Neuronal stem cell (in vitro differentiated cells): ENCODE measurements at regions not wholly inside any gene's neighbourhood (a gene's known extent, or its start where the extent isn't known, plus 50 kb on each side); places are given as distances from the start of the nearest gene placed in this dataset.

ENCODE experiments used
- DNase-seq: peaks from one replicate; pipeline ENCODE4 v3.0.0-alpha.2; 2013; ENCODE audit warnings: low spot score
- H2AFZ ChIP-seq: one replicate; pipeline ENCODE4 v1.6.1; 2013; ENCODE audit warnings: mild to moderate bottlenecking, low read length, inconsistent platforms
- H2AK5ac ChIP-seq: 2 replicates; pipeline ENCODE4 v1.6.1; 2013; ENCODE audit warnings: low read depth, mild to moderate bottlenecking, inconsistent platforms, low read length, moderate library complexity, mixed read lengths
- H2BK120ac ChIP-seq: 2 replicates; pipeline ENCODE4 v1.6.1; 2013; ENCODE audit warnings: low read depth, mild to moderate bottlenecking, inconsistent platforms, low read length, moderate library complexity, mixed read lengths
- H2BK12ac ChIP-seq: one replicate; pipeline ENCODE4 v1.6.1; 2013; ENCODE audit warnings: low read length, inconsistent platforms
- H2BK15ac ChIP-seq: 2 replicates; pipeline ENCODE4 v1.6.1; 2013; ENCODE audit warnings: mild to moderate bottlenecking, low read length, inconsistent platforms, mixed read lengths
- H2BK5ac ChIP-seq: one replicate; pipeline ENCODE4 v1.6.1; 2013; ENCODE audit warnings: inconsistent platforms, mild to moderate bottlenecking, low read length, moderate library complexity
- H3K14ac ChIP-seq: one replicate; pipeline ENCODE4 v1.6.1; 2013; ENCODE audit warnings: low read length, inconsistent platforms
- H3K18ac ChIP-seq: 2 replicates; pipeline ENCODE4 v1.6.1; 2013; ENCODE audit warnings: low read length, inconsistent platforms
- H3K23ac ChIP-seq: 2 replicates; pipeline ENCODE4 v1.6.1; 2013; ENCODE audit warnings: low read depth, mild to moderate bottlenecking, mixed read lengths, low read length, inconsistent platforms; ENCODE audit not compliant: poor library complexity
- H3K27ac ChIP-seq: replicated peaks from 3 replicates; pipeline ENCODE4 v1.5.1; 2013; ENCODE audit warnings: low read length, inconsistent platforms
- H3K27me3 ChIP-seq, 3 experiments: 2 replicates each; pipeline ENCODE4 v1.6.1; 2013; ENCODE audit warnings: low read length in 3 of 3, mild to moderate bottlenecking in 2 of 3, inconsistent platforms in 1 of 3, low read depth in 1 of 3, mixed read lengths in 1 of 3, moderate library complexity in 1 of 3; ENCODE audit not compliant: control insufficient read depth in 3 of 3, insufficient read depth in 3 of 3
- H3K36me3 ChIP-seq, 2 donors: replicated peaks in 1 of 2; 2 replicates each; pipeline ENCODE4 v1.6.1; 2013; ENCODE audit warnings: low read length in 2 of 2; ENCODE audit not compliant: control insufficient read depth in 2 of 2, insufficient read depth in 2 of 2
- H3K4ac ChIP-seq: 2 replicates; pipeline ENCODE4 v1.6.1; 2013; ENCODE audit warnings: inconsistent platforms, mild to moderate bottlenecking, low read length, moderate library complexity
- H3K4me1 ChIP-seq, 2 donors: 1 replicate in 1 of 2; 2 replicates in 1 of 2; pipeline ENCODE4 v1.6.1; 2013; ENCODE audit warnings: low read length in 2 of 2, low read depth in 1 of 2; ENCODE audit not compliant: control insufficient read depth in 2 of 2, insufficient read depth in 1 of 2
- H3K4me2 ChIP-seq: one replicate; pipeline ENCODE4 v1.6.1; 2013; ENCODE audit warnings: mild to moderate bottlenecking, low read length, inconsistent platforms; ENCODE audit not compliant: insufficient read depth, poor library complexity, severe bottlenecking
- H3K4me3 ChIP-seq, 2 donors: 2 replicates each; pipeline ENCODE4 v1.5.1; 2013; ENCODE audit warnings: low read length in 2 of 2, mild to moderate bottlenecking in 2 of 2, inconsistent platforms in 1 of 2, moderate library complexity in 1 of 2
- H3K79me1 ChIP-seq: one replicate; pipeline ENCODE4 v1.6.1; 2013; ENCODE audit warnings: low read depth, mild to moderate bottlenecking, inconsistent platforms, low read length, moderate library complexity
- H3K9ac ChIP-seq: one replicate; pipeline ENCODE4 v1.6.1; 2013; ENCODE audit warnings: mild to moderate bottlenecking, low read depth, low read length, inconsistent platforms; ENCODE audit not compliant: poor library complexity
- H3K9me3 ChIP-seq, 2 donors: replicated peaks in 1 of 2; 2 replicates each; pipeline versions ENCODE3 to v1.6.1; 2013; ENCODE audit warnings: low read length in 2 of 2, mild to moderate bottlenecking in 2 of 2, inconsistent platforms in 1 of 2, low read depth in 1 of 2, mixed read lengths in 1 of 2, moderate library complexity in 1 of 2; ENCODE audit not compliant: control insufficient read depth in 2 of 2, insufficient read depth in 1 of 2
- H4K8ac ChIP-seq: one replicate; pipeline ENCODE4 v1.6.1; 2013; ENCODE audit warnings: low read depth, mild to moderate bottlenecking, inconsistent platforms, low read length, moderate library complexity
- H4K91ac ChIP-seq: one replicate; pipeline ENCODE4 v1.6.1; 2013; ENCODE audit warnings: low read length, low read depth, mild to moderate bottlenecking, inconsistent platforms; ENCODE audit not compliant: poor library complexity
- WGBS, 2 donors: extraction: QIAGEN DNeasy Blood & Tissue Kit; methylation state at CpG; one replicate each; pipeline ENCODE4 v1.1.7; 2013; ENCODE audit warnings: missing lambda C conversion rate in 2 of 2, mixed read lengths in 1 of 2; ENCODE audit not compliant: insufficient read length in 2 of 2, insufficient replicate concordance in 1 of 2; ENCODE audit errors: extremely low coverage in 2 of 2; 5-methylcytosine and 5-hydroxymethylcytosine counted together

DNA sequence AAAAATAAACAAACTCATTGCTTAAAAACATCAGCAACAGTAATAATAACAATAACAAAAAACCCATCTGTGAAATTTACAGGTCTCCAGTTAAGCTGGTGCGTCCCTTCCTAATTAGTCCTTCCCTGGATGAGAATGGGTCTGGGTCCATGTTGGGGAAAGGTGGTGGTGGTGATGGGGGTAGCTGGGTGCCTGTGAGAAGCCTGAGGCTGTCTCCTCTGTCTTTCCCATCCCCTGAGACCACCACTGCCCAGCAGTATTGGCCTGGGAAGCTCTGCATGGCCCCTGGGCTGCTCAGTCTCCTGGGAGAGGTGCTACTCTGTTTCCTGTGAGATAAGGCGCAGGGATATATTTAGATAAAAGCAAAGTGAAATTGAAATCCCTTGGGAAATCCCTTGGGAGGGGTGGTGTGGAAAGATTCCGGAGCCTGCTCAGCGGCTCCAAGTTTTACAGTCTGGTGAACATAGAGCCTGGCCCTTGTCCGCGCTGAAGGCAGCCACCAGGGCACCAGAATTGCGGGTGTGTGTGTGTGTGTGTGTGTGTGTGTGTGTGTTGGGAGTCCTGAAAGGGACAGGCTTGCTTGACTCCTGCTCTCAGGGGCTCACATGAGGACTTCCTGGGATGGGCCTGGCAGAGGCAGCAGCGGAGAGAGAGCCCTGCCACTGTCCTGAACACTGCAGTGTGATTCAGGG, 150.2 kb downstream of the FOXD2 start:
- Histone ChIP-seq H3K4me1 (peaks cover 0 to 3% of the 10 kb centered on the region in 2 donors), H2AFZ (no peak overlapping the region), H4K91ac (no peak overlapping the region), H3K4me3 (no peak overlapping the region), H2BK15ac (no peak overlapping the region), H2BK5ac (no peak overlapping the region), H3K23ac (no peak overlapping the region), H3K9me3 (peaks cover 0 to 2% of the 10 kb centered on the region in 2 donors), H2BK12ac (no peak overlapping the region), H3K14ac (no peak overlapping the region), H3K18ac (no peak overlapping the region), H2AK5ac (no peak overlapping the region), H3K9ac (no peak overlapping the region), H3K36me3 (no peaks in the 10 kb centered on the region), H3K79me1 (no peaks in the 10 kb centered on the region), H2BK120ac (no peak overlapping the region), H3K4me2 (no peak overlapping the region), H3K27me3 (peaks cover 0 to 44% (median 12%) of the 10 kb centered on the region in 3 experiments), H4K8ac (no peak overlapping the region), H3K4ac (no peak overlapping the region), H3K27ac (no peak overlapping the region)
- no peak for DNase-seq
- no CpG with 5 or more reads among the region's 8 CpGs for WGBS, 2 donors

DNA sequence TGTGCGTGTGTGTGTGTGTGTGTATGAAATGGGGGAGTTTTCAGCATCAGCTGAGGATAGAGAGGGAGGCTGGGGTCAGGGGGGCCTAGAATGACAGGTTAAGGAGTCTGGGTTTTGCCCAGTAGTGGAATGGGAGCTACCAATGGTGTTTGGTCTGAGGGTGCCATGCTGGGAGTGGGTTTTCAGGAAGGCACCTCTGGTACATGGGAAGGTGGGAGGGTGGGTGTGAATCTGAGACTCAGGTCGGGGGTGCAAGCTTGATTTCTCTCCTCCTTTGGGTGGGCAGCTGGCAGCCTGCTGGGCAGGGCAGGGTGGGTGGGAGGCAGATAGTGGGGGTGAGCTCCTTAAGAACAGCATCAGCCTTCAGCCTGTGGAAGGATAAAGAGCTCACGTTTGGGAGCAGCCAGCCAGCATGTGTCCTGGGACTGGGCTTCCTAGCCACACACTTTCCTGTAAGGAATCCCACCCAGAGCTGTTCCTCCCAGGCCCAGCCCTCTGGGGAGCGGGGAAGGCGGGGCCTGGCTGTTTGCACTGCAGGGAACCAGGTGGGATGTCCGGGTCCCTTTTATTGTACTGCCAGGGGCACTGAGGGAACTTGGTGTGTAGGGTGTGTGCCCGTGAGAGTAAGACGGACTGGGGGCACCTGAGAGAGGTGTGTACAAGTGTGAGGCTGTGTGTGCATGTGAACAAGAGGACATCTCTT, 152.8 kb downstream of the FOXD2 start:
- H2AK5ac ChIP-seq: no peak overlapping the region
- H3K79me1 ChIP-seq: no peaks in the 10 kb centered on the region
- peak overlapping the region; percentile 2 for H3K9ac ChIP-seq
- DNase-seq: no peak
- no peak overlapping the region for H3K23ac ChIP-seq
- peak overlapping the region; percentile 66 for H2BK12ac ChIP-seq
- no peak overlapping the region for H3K14ac ChIP-seq
- WGBS, 2 donors: 100% methylated on average over 1 of the region's 8 CpGs; no CpG with 5 or more reads in 1 of the 2 donors
- no peak overlapping the region for H3K4ac ChIP-seq
- no peak overlapping the region for H2BK120ac ChIP-seq
- H3K4me2 ChIP-seq: no peak overlapping the region
- peaks cover 0 to 4% of the 10 kb centered on the region in 2 donors for H3K4me1 ChIP-seq
- H3K9me3 ChIP-seq: peaks cover 0 to 2% of the 10 kb centered on the region in 2 donors
- H2AFZ ChIP-seq: no peak overlapping the region
- H3K18ac ChIP-seq: no peak overlapping the region
- H2BK15ac ChIP-seq: no peak overlapping the region
- no peak overlapping the region for H3K27ac ChIP-seq
- H3K36me3 ChIP-seq: no peaks in the 10 kb centered on the region
- H4K91ac ChIP-seq: no peak overlapping the region
- peak overlapping the region in 1 of 2 donors; percentile 47 for H3K4me3 ChIP-seq
- H3K27me3 ChIP-seq: peaks cover 0 to 56% (median 25%) of the 10 kb centered on the region in 3 experiments
- no peak overlapping the region for H2BK5ac ChIP-seq
- H4K8ac ChIP-seq: no peak overlapping the region

DNA sequence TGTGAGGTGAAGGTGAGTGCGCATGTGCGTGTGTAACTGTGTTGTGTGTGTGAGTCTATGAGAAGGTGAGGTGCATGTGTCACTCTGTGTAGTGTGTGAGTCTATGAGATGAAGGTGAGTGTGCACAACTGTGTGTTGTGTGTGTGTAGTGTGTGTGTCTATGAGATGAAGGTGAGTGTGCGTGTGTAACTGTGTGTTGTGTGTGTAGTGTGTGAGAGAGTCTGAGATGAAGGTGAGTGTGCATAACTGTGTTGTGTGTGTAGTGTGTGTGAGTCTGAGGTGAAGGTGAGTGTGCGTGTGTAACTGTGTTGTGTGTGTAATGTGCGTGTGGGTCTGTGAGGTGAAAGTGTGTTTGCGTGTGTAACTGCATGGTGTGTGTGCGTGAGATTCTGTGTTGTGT, 154.0 kb downstream of the FOXD2 start:
- WGBS, 2 donors: 100% methylated on average over 2 of the region's 7 CpGs; no CpG with 5 or more reads in 1 of the 2 donors
- no peak for DNase-seq

More for the DNA sequence above, 154.0 kb downstream of the FOXD2 start:
- Histone ChIP-seq H2AFZ (no peak overlapping the region), H3K23ac (peak overlapping the region; percentile 3), H3K4ac (no peak overlapping the region), H3K4me3 (peak overlapping the region in 1 of 2 donors; percentile 67), H3K9ac (no peak overlapping the region), H3K79me1 (no peaks in the 10 kb centered on the region), H3K4me2 (no peak overlapping the region), H3K9me3 (peaks cover 0 to 2% of the 10 kb centered on the region in 2 donors), H2BK5ac (no peak overlapping the region), H3K27me3 (peaks cover 0 to 61% (median 25%) of the 10 kb centered on the region in 3 experiments), H2AK5ac (no peak overlapping the region), H4K91ac (peak overlapping the region; percentile 13), H2BK12ac (no peak overlapping the region), H4K8ac (no peak overlapping the region), H2BK15ac (no peak overlapping the region), H3K36me3 (no peaks in the 10 kb centered on the region), H3K4me1 (peaks cover 0 to 4% of the 10 kb centered on the region in 2 donors), H3K18ac (no peak overlapping the region), H2BK120ac (no peak overlapping the region), H3K27ac (no peak overlapping the region), H3K14ac (no peak overlapping the region)
